MCF 10A (cell line): ENCODE measurements at regions not wholly inside any gene's neighbourhood (a gene's known extent, or its start where the extent isn't known, plus 50 kb on each side); places are given as distances from the start of the nearest gene placed in this dataset.

Experiments used
- BruUV-seq: library from RNA; stranded (reverse); fragments of 400-500 nt; replicated peaks from 2 replicates; lab custom pipeline; 2021; lab: Mats Ljungman, UMichigan
- CTCF ChIA-PET: fragments of 300-600 bp; sonication (Branson Sonifier 250); formaldehyde crosslinking; extraction: SDS; loops from one replicate; lab custom pipeline; 2021; ENCODE audit warnings: antibody characterized with exemption, inconsistent platforms; lab: Yijun Ruan, JAX
- POLR2A ChIA-PET: fragments of 300-600, 350-650 bp; sonication (Branson Sonifier 250); formaldehyde crosslinking; extraction: SDS; loops from one replicate; lab custom pipeline; 2020; ENCODE audit warnings: antibody characterized with exemption, inconsistent platforms; lab: Yijun Ruan, JAX
- DNase-seq: peaks from one replicate; pipeline ENCODE4 v3.0.0-alpha.2; 2018; ENCODE audit not compliant: unreplicated experiment
- H3K27ac Mint-ChIP-seq: one replicate; pipeline ENCODE4 v1.8.0; 2022; ENCODE audit warnings: mild to moderate bottlenecking, low read depth, mixed read lengths; ENCODE audit not compliant: unreplicated experiment
- H3K27me3 Mint-ChIP-seq: one replicate; pipeline ENCODE4 v1.8.0; 2022; ENCODE audit warnings: mixed read lengths; ENCODE audit not compliant: insufficient read depth, unreplicated experiment
- H3K36me3 Mint-ChIP-seq: one replicate; pipeline ENCODE4 v1.8.0; 2022; ENCODE audit warnings: mild to moderate bottlenecking, moderate library complexity, mixed read lengths; ENCODE audit not compliant: insufficient read depth, unreplicated experiment
- H3K4me1 Mint-ChIP-seq: one replicate; pipeline ENCODE4 v1.8.0; 2022; ENCODE audit warnings: mixed read lengths; ENCODE audit not compliant: insufficient read depth, unreplicated experiment
- H3K4me3 Mint-ChIP-seq: one replicate; pipeline ENCODE4 v1.8.0; 2022; ENCODE audit warnings: mild to moderate bottlenecking, moderate library complexity, mixed read lengths; ENCODE audit not compliant: unreplicated experiment
- H3K9me3 Mint-ChIP-seq: one replicate; pipeline ENCODE4 v1.8.0; 2022; ENCODE audit warnings: mixed read lengths; ENCODE audit not compliant: unreplicated experiment
- intact Hi-C: fragments of 100-400 bp; cut with micrococcal nuclease; formaldehyde crosslinking; loops from 2 replicates; pipeline ENCODE4 v1.14.1; 2022
- TF ChIP-seq, protein P1 (sequence below): fragments of 200-600 bp; IDR thresholded peaks from one replicate; pipeline ENCODE4 v1.8.0; 2022; ENCODE audit warnings: antibody characterized with exemption, mild to moderate bottlenecking; ENCODE audit not compliant: unreplicated experiment

GRCh38 chr7:155404976-155405375 is 53.0 kb upstream of the EN2 start:
- Mint-ChIP-seq H3K9me3 (no peaks in the 10 kb centered on the region), H3K27ac (no peak overlapping the region), H3K4me3 (no peak overlapping the region), H3K36me3 (no peaks in the 10 kb centered on the region), H3K4me1 (no peaks in the 10 kb centered on the region), H3K27me3 (peaks cover 71% of the 10 kb centered on the region)
- intact Hi-C loops: no loop called here
- no peak for DNase-seq
- ChIA-PET CTCF (interaction anchor here (0.8 to 1.3 kb wide), 2 partner anchors 16 to 25 kb away, joined by 4 to 5 read pairs; no protein-coding TSS in a partner anchor), POLR2A (no interaction called here)
- TF ChIP-seq, protein P1, sequence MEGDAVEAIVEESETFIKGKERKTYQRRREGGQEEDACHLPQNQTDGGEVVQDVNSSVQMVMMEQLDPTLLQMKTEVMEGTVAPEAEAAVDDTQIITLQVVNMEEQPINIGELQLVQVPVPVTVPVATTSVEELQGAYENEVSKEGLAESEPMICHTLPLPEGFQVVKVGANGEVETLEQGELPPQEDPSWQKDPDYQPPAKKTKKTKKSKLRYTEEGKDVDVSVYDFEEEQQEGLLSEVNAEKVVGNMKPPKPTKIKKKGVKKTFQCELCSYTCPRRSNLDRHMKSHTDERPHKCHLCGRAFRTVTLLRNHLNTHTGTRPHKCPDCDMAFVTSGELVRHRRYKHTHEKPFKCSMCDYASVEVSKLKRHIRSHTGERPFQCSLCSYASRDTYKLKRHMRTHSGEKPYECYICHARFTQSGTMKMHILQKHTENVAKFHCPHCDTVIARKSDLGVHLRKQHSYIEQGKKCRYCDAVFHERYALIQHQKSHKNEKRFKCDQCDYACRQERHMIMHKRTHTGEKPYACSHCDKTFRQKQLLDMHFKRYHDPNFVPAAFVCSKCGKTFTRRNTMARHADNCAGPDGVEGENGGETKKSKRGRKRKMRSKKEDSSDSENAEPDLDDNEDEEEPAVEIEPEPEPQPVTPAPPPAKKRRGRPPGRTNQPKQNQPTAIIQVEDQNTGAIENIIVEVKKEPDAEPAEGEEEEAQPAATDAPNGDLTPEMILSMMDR: no peak
- no TSS peak for BruUV-seq

DNA sequence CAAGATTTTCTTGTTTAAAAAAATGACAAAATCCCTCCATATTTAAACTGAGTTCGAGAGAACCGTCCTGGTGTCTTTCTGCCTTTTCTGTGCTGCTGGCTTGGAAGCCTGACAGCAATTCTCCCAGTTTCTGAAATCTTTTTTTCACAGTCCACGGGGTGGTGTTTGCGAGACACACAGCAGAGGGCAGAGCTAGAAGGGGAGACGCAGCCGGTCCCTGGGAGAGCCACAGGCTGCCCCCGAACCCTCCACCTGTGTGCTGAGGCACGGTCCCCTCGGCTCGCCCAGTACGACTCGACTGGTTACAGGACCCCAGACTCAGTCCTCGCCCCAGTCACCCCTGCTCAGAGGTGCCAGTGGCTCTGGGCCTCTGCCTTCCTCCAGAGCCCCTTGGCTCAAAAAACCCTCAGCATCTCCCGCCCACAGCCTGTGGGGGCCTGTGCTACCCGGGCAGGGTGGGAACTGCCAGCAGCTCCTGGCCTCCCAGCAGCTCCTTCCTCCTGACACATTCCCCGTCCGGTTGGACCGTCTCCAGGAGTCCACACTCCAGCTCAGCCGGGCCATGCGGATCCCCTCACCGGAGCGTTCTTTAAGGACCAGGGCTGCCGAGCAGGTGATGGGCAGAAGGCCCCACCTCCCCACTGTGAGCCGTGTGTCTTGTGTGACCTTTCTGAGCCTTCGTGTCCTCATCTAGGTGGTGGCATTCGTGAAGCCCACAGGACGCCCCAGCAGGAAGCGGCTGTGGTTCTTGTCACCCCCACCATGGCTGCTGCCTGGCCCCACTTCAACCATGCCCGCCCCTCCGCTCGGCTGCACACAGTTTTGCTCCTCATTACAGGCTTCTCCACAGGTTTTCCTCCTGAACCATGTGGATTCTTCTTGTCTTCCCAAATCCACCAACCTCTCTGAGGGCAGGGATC is 52.3 kb upstream of the EN2 start:
- H3K9me3 Mint-ChIP-seq: no peaks in the 10 kb centered on the region
- ChIA-PET CTCF (interaction anchor here (0.8 to 1.3 kb wide), 2 partner anchors 16 to 25 kb away, joined by 4 to 5 read pairs; no protein-coding TSS in a partner anchor), POLR2A (interaction anchor here (0.8 kb wide), 1 partner anchor 65 kb away, joined by 5 read pairs; no protein-coding TSS in a partner anchor)
- DNase-seq: peak; percentile 18
- H3K4me3 Mint-ChIP-seq: no peak overlapping the region
- BruUV-seq: no TSS peak
- intact Hi-C loops: no loop called here
- H3K36me3 Mint-ChIP-seq: no peaks in the 10 kb centered on the region
- TF ChIP-seq, protein P1: no peak
- no peaks in the 10 kb centered on the region for H3K4me1 Mint-ChIP-seq
- H3K27ac Mint-ChIP-seq: no peak overlapping the region
- H3K27me3 Mint-ChIP-seq: peaks cover 69% of the 10 kb centered on the region

GRCh38 chr7:155407799-155408198 is 50.1 kb upstream of the EN2 start:
- no TSS peak for BruUV-seq
- Mint-ChIP-seq H3K27me3 (peaks cover 48% of the 10 kb centered on the region), H3K9me3 (no peaks in the 10 kb centered on the region), H3K36me3 (no peaks in the 10 kb centered on the region), H3K4me3 (no peak overlapping the region), H3K4me1 (no peaks in the 10 kb centered on the region), H3K27ac (no peak overlapping the region)
- intact Hi-C loops: no loop called here
- no peak for DNase-seq
- CTCF ChIA-PET: no interaction called here
- POLR2A ChIA-PET: no interaction called here
- TF ChIP-seq, protein P1: no peak
